ENCODE measurements at regions not wholly inside any gene's neighbourhood (a gene's known extent, or its start where the extent isn't known, plus 50 kb on each side); places are given as distances from the start of the nearest gene placed in this dataset.

DNA sequence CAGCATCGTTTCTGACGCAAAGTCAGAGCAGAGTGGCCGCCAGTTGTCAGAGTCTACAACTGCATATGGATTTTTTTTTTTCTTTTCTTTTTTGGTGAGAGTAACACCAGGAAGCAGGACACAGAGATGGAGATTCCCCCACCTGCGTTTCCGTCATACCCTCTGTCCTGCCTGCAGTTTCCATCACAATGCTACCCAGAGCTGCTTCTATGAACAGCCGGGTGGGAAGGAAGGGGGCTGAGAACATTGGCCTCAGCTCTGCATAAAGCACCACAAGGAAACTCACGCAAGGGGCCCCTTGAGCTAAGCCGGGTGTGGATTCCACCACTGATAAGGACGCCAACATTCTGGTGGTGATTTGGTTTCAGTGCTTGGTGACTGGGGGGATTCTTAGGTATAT, 183.5 kb upstream of the AFDN start:
- DNase-seq (ENCODE audit: low read depth), result no peak

DNA sequence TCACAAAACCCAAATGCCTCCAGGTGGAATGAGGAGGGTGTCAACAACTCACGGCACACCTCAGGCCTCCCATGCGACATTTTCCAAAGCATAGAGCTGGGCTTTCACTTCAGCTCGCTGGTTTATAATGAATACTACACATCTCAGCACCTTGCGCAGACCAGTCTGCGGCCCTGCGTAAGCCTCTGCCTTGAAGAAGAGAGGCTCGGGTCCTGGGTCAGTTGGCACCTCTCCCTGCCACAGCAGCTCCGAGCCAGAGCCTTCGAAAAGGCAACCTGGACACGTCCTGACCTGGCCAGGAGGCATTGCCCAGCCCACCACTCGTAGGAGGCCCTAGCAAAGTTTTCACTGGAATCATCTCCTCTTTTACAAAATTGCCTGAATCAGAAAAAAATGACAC, 183.0 kb upstream of the AFDN start:
- no peak for DNase-seq (ENCODE audit: low read depth)

DNA sequence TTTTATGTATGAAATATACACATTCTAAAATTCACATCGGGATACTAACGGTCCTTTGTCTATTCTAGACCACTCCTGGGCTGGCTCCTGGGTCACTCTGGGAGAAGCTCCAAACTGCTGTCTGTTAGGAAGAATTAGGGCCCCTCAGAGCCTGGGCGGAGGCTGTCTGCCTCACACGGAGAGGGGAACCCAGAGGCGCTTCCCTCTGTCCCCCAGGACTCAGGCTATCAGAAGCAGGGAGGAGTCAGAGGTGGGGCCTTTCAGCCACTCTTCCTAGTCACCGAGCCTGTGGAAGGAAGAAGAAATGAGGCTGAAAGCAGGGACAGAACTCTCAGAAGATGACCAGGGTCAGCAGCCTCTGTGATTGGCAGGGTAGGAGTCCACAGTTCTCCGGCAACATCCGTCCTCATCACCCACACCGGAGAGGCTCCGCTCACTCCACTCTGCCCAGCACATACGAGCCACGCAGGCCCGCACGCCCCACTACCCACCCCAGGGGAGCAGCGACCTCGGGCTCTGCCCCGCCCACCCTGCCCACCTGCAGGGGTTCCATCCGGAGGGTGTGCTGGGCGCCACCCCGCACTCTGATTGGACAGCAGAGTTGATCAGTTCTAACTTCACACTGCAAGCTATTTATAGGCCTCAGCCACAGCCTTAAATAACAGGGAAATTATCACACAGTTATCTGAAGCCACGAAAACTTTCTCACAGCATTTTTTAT, 182.1 kb upstream of the AFDN start:
- no peak for DNase-seq (ENCODE audit: low read depth)

DNA sequence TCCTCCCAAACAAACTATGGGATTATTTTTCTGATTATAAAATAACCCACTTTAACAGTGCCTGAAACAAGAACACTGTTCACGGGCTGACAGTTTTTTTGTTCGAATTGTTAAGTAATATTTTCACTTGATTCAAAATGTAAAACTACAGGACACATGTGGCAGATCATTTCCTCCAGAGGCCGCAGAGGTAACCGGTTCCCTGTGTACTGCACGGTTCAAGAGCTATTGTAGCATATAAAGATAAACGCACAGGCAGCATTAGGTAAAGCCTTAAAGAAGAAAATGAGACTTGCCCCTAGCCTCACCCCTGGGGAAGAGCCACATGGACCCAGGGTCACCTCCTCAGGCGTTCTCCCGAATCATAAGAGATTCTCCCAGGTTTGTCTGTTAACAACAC, 181.3 kb upstream of the AFDN start:
- no peak for DNase-seq (ENCODE audit: low read depth)

DNA sequence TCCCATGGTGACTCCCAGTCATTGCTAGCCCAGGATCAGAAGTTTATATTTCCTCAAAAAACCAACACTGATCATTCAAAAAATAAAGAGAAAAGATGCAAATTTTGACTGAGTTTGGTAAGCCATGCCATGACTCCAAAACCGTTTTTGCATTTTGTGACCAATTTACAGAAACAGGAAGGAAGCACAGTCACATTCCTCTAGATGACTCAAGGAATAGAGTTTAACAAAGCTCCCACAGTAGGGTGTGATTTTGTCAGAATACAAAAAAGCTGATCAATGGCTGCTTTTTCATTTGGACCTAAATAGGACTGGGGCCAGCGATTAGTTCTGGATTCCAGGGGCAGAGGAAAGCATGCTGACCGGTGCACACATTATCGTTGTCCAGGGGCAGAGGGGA, 179.4 kb upstream of the AFDN start:
- DNase-seq (ENCODE audit: low read depth), result no peak

DNA sequence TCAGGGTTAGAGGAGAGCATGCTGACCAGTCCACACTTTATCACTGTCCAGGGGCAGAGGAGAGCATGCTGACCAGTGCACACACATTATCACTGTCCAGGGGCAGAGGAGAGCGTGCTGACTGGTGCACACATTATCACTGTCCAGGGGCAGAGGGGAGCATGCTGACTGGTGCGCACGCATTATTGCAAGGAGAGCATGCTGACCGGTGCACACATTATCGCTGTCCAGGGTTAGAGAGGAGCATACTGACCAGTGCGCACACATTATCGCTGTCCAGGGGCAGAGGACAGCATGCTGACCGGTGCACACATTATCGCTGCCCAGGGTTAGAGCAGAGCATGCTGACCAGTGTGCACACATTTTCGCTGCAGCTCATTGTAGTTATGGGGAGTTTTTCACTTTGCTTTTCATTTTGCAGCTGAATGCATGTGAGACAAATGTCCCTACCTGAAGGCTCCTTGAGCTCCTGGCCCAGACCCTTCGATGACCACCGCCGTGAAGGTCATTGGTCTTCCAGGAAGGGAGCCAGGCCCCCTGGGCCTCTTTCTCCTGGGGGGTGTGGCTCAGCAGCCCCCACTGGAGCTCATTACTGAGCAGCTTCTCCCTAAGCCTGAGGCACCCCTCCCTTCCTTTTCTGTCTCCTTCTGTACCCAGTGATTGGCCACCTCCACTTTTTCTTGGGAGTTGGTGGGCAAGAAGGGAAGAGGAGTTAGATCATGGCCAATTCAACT, 178.8 kb upstream of the AFDN start:
- no peak for DNase-seq (ENCODE audit: low read depth)

DNA sequence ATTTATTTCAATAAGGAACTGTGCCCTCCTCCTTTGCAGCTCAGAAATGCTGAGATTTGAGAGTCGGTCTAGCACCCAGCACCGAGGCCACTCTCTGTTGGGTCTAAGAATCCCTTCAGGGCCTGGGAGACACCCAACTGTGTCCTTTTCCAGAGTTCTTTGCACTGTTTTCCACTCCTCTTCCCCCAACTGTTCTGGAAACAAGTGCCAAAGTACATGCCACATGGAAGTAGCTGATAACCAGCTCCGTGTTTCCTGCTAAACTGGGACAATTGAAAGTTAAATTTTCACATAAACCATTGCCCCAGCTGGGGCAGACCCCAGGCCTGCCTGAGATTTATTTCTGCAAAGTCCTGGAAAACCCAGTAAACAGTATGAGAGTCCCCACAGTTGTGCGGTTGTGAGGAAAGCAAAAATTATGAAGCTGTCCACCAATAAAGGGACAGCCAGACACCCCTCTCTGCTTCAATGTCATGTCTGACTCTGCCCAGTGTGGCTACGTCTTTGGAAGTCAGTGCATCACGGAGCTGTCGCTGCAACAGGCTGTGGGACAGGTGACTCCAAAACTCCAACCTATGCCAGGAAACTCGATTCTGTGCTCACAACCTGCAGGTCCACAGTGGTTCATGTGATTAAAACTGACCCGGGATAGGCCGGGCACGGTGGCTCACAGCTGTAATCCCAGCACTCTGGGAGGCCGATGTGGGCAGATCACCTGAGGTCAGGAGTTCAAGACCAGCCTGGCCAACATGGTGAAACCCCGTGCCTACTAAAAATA, 178.0 kb upstream of the AFDN start:
- DNase-seq (ENCODE audit: low read depth), result no peak

DNA sequence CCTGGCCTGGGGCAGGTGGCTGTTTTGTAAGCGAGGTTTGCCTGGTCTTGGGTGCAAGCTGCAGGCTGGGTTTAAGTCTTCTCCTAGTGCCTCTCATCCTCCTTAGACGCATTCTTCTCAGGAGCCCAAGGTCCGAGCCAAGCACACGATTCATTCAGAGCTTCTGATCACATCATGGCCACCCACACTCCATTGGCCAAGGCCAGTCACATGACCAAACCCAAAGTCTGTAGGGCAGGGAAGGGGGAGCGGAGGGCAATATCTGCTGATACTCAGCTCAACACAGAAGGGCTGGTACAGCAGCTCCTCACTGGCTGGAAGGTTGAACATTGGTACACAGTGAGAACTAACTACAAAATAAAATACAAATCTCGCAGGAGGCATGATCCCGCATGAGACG, 177.2 kb upstream of the AFDN start:
- no peak for DNase-seq (ENCODE audit: low read depth)

DNA sequence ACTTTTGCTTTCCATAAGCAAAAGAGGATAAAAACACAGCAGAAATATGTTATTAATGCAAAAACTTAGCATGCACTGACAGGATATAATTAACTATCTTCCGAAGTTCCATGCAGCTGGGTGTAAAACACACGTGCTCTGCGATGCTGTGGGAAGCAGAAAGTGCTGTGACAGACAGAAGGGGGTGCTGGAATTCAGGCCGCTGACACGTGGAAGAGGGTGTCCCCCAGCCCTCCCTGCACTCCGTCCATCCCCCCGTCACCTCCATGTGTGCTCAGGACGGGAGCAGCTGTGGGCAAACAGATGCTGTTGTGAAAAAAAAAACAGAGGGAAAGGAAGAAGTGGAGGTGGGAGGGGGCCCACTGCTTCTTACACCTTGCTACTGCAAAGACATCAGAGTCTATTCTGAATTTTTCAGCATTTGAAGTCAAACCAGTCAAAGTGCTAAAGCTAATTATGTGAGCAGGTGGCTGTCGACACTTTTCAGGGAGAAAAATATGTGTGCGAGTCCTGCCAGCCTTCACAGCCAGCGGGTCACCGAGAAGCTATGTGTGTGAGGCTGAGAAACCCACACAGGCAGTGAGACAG, 175.9 kb upstream of the AFDN start:
- no peak for DNase-seq (ENCODE audit: low read depth)

DNA sequence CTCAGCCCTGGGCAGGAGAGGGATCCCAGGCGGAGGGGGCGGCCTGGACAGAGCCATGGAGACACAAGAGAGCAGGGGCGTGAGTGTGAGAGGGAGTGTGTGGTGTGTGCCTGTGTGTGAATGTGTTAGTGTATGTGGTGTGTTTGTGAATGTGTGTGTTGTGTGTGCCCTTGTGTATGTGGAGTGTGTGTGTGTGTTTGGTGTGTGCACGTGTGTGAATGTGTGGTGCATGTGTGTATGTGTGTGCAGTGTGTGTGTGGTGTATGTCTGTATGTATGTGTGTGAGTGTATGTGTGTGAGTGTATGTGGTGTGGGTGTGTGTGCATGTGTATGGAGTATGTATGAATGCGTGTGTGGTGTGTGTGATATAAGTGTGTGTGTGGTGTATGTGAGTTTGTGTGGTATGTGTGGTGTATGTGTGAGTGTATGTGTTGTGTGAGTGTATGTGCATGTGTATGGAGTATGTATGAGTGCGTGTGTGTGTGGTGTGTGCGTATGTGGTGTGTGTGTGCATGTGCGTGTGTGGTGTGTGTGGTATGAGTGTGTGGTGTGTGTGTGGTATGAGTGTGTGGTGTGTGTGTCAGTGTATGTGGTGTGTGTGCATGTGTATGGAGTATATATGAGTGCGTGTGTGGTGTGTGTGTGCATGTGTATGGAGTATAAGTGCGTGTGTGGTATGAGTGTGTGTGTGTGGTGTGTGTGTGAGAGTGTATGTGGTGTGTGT, 175.2 kb upstream of the AFDN start:
- no peak for DNase-seq (ENCODE audit: low read depth)

DNA sequence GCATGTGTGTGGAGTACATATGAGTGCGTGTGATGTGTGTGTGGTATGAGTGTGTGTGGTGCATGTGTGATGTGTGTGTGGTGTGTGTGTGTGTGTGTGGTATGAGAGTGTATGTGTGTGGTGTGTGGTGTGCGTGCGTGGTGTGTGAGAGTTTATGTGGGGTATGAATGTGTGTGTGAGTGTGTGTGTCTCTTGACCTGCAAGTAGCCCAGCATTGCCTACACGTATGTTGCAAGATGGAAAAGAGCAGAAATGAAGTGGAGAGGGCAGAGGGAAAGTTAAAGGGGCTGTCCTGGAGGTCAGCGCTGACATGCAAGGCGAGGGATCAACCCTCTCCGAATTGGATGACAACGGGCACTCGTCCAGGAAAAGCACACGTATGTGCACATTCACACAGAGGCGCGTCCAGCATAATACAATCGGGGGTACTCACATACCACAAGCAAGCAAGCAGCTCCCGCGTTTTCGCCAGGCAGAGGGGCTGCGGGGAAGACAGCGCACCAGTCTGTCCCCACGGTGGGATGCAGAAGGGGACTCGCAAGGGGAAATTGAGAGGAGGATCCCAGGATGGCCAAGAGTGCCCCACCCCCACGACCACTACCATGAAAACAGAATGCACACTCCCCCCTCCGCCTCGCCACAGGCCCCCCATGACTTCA, 174.5 kb upstream of the AFDN start:
- no peak for DNase-seq (ENCODE audit: low read depth)

DNA sequence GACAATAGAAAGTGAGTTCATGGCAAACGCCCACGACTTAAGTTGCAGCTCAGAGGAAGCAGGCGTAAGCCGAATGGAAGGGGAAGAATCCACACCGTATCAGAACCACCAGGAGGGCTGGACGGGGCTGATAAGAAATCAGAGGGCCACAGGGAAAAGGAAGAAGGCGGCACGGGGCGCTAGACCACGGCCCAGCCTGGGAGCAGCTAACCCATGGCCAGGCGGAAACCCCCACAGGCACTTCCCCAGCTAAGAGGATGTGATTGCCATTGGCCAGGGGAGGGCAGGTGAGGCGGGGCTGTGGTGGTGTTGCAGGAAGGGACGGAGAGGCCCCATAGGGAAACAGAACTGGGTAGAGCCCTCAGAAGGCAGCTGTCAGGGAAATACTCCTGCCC, 174.0 kb upstream of the AFDN start:
- no peak for DNase-seq (ENCODE audit: low read depth)

DNA sequence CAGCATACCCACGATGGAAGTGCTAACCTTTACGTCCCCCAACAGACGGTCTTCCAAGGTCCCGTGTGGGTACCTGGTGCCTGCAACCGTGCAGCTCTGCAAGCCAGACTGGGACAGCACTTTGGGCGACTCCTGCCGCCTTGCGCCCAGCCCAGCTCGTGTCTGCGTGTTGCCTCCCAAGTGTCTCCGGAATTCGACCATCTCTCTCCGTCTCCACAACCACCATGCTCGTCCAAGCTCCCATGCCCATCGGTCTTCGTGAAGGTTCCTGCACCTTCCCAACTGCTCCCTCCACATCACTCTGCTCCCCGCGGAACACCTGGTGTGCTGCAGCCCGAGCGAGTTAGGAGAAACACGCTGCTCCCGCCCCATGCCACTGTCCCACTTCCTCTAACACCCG, 173.2 kb upstream of the AFDN start:
- no peak for DNase-seq (ENCODE audit: low read depth)

DNA sequence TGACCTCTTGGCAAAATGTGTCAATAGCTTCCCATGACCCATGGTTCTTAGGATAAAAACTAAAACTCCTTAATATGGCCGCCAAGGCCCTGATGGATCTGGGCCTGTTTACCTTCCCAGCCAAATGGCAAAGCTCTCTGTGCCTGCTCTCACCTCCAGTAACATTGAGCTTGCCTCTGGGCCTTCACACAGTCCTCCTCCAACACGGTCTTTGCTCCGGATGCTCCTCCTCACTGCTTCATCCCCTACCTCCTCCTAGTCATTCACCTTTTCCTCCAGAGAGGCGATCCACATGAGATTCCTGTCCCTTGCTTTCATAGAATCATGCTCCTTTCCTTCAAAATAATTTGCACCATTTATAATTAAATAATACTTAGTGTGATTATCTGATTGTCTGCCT, 172.3 kb upstream of the AFDN start:
- no peak for DNase-seq (ENCODE audit: low read depth)

DNA sequence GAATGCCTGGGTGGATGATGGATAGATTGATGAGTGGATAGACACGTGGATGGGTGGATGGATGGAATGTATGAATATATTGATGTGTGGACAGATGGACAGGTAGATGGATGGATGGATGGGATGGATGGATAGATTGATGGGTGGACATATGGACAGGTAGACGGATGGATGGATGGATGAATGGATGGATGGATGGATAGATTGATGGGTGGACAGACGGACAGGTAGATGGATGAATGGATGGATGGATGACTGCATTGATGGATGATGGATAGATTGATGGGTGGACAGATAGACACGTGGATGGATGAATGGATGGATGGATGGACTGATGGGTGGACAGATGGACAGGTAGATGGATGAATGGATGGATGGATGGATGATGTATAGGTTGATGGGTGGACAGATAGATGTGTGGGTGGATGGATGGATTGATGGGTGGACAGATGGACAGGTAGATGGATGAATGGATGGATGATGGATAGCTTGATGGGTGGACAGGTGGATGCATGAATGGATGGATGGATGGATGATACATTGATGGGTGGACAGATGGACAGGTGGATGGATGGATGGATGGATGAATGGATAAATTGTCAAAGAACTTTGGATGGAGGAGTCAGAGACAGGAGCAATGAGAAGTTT, 171.4 kb upstream of the AFDN start:
- DNase-seq (ENCODE audit: low read depth), result no peak

DNA sequence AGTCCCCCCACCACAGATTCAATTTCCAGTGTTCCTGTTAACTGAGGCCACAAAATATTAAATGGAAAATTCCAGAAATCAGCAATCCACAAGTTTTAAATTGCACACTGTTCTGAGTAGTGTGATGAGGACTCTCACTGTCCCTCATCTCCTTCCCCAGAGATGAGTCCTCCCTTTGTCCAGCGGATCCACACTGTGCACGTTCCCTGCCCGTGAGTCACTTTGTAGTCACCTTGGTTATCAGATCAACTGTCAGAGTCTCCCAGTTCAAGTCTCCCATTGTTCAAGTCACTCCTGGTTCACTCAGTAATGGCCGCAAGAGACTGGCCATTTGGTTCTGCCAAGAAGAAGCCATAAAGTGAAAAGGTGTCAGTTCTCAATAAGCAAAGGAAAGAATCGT, 168.6 kb upstream of the AFDN start:
- DNase-seq (ENCODE audit: low read depth), result no peak

DNA sequence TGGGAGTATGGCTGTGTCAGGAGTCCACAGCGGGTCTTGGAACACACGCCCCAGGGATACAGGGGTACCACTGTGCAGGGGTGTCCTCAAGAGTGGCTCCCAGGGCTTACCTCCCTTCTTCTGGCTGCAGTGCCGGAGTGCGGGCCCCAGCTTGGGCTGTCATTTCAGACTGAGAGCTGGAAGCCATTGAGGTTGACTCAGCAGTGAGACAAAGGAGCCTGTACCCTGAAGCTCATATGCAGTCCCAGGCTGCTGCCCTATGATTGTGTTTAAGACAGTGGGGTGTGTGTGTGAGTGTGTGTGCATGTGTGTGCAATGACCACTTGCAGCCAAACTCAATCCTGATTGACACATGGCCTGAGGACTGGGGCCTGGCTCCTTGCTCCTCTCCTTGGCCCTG, 167.7 kb upstream of the AFDN start:
- no peak for DNase-seq (ENCODE audit: low read depth)

DNA sequence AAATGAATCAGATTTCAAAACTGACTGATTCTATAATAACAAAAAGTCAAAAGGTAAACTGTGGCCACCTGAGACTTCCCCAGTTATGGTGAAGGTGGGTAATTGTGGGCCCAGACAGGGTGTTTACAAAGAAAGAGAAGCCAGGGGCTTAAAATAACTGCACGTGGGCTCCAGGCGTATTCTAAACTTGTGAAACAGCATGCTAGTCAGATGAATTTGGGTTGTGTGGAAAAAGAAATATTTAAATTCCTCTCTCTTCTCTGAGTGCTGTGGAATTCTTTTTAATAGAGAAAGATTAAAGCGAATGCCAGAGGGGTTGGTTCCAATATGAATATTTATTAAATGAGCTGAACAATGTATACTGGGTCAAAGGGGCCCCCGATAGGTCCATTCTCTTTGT, 166.3 kb upstream of the AFDN start:
- no peak for DNase-seq (ENCODE audit: low read depth)

DNA sequence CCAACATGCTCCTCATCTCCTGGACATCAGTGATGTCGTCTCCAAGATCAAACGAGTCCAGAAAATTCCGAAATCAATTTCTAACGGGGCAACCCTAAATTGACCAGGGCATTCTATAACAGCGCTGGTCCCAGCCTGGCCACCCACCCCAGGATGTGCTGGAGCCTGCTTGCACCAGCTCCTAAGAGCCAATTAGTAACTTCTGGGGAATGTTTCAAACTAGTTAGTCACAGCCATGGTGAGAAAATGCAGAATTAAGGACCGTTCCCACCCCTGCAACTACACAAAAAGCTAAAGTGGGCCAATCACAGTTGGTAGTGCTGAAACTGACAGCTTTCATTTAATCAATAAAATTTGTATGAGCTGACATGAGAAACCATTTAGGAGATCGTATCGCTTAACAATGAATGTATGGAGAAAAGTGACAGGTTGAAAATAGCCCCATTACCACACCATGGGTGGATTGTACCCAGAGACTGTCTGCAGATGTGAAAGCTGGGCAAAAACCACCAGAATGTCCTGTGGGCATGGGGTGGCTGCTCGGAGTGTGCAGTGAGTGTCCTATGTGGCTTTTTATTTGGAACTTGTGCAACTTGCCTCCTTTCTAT, 165.7 kb upstream of the AFDN start:
- DNase-seq (ENCODE audit: low read depth), result no peak

DNA sequence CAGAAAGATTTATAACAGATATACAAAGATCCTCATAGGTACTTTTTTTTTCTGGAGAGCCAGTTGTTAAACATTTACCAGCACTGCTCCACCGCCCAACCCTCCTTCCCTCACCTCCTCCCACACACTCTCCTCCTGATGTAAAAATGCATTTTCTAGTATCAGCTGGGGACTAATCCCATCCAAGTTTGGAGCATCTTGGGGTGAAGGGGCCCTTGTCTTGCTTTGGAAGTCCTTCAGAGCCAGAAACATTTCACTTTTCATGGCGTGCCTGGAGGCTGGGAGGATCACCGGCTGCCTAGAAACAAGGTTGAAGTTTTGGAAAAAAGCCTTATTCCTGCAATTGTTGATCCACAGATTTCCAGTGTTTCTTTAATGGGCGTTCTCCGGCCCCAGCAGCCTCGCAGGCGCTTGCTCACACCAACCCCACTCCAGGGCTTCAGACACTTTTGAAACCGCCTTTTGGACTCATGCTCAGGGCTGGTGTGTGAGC, 165.1 kb upstream of the AFDN start:
- DNase-seq (ENCODE audit: low read depth), result no peak

All from stromal cell of bone marrow (primary cell).